GM19351 (cell line): ENCODE measurements at regions not wholly inside any gene's neighbourhood (a gene's known extent, or its start where the extent isn't known, plus 50 kb on each side); places are given as distances from the start of the nearest gene placed in this dataset.

Experiments used
- ATAC-seq: cut with Tn5 transposase; IDR thresholded peaks from one replicate; pipeline ENCODE4 v1.9.1; 2021; ENCODE audit warnings: mild to moderate bottlenecking, moderate library complexity; ENCODE audit not compliant: unreplicated experiment

DNA sequence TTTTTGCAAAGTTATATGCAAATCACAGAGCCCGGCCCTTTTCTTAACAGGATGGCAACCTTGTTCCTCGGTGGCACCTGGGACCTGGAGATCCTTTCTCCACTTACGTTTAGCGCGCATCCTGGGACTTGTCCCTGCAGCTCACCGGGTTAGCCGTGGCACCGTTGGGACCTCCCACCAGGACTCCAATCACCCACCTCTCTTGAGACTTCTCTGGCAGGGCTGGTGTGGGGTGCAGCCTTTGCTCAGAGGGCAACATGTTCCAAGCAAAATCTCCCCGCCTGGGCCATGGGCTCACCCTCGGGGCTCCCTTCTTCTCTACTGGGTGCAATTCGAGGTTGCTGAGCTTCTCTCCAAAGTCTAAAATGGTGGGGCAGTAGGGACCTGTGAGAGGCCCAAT, 211.9 kb upstream of the UMPS start:
- no peak for ATAC-seq

GRCh38 chr3:124519591-124520194, 210.6 kb upstream of the UMPS start:
- no peak for ATAC-seq

- ATAC-seq = no peak
Measured at GRCh38 chr3:124520970-124521369, 209.3 kb upstream of the UMPS start.

DNA sequence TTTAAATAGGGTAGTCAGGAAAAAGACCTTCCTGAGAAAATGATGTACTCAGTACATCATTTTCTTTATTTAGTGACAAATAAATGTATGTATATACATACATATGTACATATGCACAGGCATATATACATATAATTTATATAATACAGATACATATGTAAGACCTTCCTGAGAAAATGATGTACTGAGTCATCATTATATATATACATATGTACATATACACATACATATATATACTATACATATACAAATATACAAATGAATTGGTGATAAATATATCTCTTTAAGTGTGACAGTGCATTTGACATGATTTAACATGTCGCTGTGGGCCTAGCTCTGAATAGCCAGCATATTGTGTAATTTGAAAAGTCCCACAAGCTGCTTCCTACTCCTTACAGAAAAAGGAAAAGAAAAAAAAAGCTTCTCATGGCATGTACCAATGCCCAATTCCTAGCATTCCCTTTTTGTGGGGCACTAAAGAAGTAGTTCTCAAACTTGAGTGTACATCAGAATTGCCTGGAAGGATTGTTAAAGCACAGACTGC, 208.1 kb upstream of the UMPS start:
- ATAC-seq = no peak

GRCh38 chr3:124526601-124527000, 203.7 kb upstream of the UMPS start:
- ATAC-seq = no peak

- ATAC-seq = no peak
Measured at GRCh38 chr3:124529826-124530571, 200.3 kb upstream of the UMPS start.

DNA sequence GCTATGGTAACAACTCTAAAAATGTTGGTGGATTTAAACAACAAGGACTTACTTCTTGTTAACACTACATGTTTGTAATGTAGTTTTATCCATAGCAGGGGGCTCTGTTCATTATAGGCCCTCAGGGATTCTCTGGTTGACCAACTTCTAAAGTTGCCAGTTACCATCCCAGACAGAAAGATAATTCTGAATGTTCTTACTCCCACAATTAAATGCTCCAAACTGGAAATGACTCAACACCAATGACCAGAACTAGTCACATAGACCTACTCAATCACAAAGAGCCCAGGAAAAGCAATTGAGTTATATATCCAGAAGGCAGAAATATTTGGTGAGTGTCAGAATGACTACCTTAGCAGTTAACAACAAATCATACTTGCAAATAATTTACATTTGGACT, 199.3 kb upstream of the UMPS start:
- no peak for ATAC-seq

GRCh38 chr3:124532071-124532470, 198.2 kb upstream of the UMPS start:
- no peak for ATAC-seq

DNA sequence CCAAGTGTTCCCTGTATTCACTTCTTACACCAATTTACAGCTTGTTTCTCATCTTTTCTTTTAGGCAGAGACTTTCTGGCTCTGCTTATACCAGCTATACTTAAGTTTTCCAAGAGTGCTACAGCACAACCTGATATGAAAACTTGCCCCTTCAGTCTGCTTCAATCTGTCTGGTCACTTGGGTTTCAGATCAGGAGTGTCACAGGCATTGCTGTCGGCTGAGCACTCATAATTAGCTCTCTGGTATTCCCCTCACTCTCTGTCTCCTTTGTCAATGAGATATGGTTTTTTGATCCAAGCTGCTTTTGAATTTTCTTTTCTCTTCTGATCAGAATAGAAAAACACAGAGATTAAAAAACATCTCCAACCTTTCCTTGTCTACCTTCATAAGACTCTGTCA, 194.9 kb upstream of the UMPS start:
- ATAC-seq = no peak

GRCh38 chr3:124540550-124541211, 189.6 kb upstream of the UMPS start:
- no peak for ATAC-seq

- ATAC-seq = no peak
Measured at GRCh38 chr3:124542214-124542869, 187.9 kb upstream of the UMPS start.

- no peak for ATAC-seq
Measured at GRCh38 chr3:124545891-124546290, 184.4 kb upstream of the UMPS start.

- no peak for ATAC-seq
Measured at GRCh38 chr3:124552224-124552623, 178.0 kb upstream of the UMPS start.

- ATAC-seq = no peak
Measured at GRCh38 chr3:124553178-124553577, 177.1 kb upstream of the UMPS start.

GRCh38 chr3:124556636-124557035, 173.6 kb upstream of the UMPS start:
- ATAC-seq = no peak

- no peak for ATAC-seq
Measured at GRCh38 chr3:124557433-124558232, 172.6 kb upstream of the UMPS start.

DNA sequence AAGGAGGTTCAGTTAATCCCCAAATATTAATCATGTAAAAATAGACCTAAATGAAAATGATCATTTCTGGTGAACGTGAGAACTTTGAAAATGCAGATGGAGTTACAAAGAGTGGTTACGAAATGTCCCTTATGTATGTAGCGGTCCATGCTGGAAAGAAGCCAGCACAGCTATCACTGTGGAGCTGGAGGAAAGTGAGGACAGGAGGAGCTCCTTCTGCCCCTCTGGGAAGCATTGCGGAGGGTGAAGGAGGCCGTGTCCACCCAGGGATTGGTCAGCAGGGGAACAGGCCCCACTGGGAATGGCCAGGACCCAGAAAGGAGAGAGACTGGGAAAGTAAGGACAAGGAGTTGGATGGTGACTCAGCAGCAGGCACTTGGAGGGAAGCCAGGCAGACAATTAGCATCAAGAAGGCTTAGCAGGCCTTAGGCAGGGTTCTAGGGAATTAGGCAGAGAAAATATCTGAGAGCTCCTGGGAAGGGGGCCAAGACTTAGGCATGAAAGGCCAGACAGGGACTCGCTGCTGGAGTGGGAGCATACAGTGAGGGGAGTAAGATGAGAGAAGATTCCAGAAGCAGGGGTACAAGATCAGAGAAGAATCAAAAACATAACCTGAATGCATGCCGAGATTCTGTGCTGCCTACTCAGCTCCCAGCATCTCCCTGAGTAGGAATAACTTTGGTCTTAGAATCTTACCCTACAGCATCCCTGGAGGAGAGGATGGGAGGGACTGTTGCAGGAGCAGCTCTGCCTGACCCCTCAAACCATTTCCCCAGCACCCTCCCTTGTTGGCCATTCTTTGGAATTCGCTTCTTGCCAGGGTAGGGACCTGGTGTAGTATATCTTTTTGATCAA, 171.0 kb upstream of the UMPS start:
- ATAC-seq = no peak

- ATAC-seq = no peak
Measured at GRCh38 chr3:124559846-124560574, 170.2 kb upstream of the UMPS start.

- no peak for ATAC-seq
Measured at GRCh38 chr3:124560666-124561215, 169.5 kb upstream of the UMPS start.
